GM19035 (cell line): ENCODE measurements at regions not wholly inside any gene's neighbourhood (a gene's known extent, or its start where the extent isn't known, plus 50 kb on each side); places are given as distances from the start of the nearest gene placed in this dataset.

Experiments
- ATAC-seq: cut with Tn5 transposase; IDR thresholded peaks from one replicate; pipeline ENCODE4 v1.9.1; 2021; ENCODE audit not compliant: unreplicated experiment

- no peak for ATAC-seq
Observed at GRCh38 chr2:515441-516127, 161.6 kb downstream of the TMEM18 start.

DNA sequence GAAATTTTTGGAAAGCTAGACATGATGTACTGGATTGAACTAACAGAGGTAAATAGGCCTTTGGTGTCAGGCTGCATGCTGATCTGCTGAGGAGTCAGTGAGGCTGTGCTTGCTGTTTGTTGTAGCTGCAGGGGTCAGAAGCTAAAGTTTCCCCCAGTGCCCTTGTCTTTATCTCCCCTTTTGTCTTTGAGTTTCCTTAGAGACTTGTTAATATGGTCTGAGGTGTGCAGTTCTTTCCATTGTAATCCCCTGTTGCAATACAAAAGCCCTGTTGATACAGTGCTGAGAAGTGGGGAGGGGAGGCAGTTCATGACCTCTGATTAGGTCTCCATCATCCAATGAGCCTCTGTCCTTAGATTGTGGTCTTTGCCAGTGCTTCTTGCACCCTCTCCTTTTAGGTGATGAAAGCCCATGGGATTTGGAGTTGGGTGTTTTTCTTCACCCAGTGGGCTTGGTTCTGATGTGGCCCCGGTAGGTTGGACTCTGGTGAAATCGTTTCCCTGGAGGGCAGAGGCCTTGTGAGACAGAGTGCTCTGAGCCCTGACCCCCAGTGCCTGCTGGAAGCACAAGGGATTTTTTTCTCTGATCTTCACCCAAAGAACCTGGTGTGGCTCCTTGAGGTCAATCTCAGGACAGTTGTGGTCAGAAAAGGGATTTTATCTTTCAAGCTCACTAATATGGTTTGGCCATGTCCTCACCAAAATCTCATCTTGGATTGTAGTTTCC lies 163.1 kb downstream of the TMEM18 start:
- ATAC-seq = no peak

- ATAC-seq = no peak
Observed at GRCh38 chr2:510839-511238, 166.4 kb downstream of the TMEM18 start.

- no peak for ATAC-seq
Observed at GRCh38 chr2:509888-510287, 167.3 kb downstream of the TMEM18 start.

- no peak for ATAC-seq
Observed at GRCh38 chr2:508121-508520, 169.1 kb downstream of the TMEM18 start.

GRCh38 chr2:506866-507265 lies 170.3 kb downstream of the TMEM18 start:
- ATAC-seq = no peak

DNA sequence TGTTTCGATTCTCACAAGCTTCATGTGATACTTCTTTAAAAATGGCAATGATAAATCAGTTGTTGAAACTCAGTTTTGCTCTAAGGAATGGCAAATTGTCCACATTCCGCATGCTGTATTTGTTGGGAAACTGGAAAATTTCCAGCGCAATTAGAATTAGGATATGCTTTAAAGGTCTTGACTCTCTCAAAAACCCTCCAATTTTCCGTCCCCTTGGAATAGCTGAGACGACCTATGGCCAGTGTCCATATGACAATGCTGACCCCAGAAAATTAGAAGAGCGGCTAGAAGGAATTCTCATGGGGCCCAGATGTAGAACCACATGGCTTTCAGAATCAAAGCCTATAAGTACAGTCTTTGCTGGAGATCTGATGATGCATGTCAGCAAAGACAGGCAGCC lies 170.8 kb downstream of the TMEM18 start:
- no peak for ATAC-seq

- ATAC-seq = no peak
Observed at GRCh38 chr2:505941-506340, 171.3 kb downstream of the TMEM18 start.

DNA sequence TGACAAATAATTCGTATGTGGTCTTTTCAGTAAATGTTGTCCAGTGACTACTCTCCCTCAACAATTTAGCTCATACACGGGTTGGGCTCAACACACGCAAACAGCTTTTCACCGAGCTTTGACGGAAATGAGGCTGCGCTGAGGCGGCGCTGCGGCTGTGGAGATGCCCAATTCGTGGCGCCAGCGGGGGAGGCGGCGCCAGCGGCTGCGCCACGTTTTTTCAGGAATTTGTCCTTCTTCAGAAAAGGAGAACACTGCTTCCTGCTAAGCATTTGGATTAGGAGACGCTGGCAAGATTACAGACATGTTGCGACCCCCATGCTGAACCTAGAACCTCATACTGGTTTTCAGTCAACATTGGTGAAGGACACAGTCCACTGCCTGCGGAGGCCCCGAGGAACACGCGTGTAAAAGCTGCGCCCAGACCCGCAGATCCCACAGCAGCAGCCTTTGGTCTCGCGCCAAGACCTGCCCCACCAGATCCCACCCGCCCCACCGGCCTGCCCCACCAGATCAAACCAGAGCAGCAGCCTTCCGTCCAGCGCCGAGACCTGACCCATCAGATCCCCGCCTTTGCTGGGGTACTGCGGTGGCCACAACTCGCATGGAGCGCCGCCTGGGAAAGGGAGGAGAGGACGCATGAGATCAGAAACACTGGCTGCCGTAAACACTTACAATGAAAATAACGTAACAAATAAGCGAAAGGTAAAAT lies 173.8 kb downstream of the TMEM18 start:
- ATAC-seq = no peak

GRCh38 chr2:502831-503230 lies 174.4 kb downstream of the TMEM18 start:
- ATAC-seq = no peak

DNA sequence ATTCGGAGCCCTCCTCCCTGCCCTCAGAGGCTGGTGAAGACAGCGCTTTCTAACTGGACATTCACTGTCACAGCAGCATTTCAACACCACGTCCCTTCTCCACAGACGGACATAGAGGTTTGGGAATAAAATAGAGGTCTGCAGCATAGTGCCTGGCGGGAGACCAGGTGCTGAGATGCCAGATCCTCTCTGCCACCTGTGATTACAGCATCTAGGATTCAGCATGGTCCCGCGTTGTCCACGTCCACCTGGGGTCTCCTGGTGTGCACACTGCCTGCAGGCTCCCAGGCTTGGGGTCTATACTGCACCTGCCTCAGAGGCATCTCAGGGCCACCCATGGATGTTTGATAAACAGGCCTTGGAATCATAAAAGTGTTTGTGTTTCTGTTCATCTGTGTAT lies 175.5 kb downstream of the TMEM18 start:
- ATAC-seq = no peak

DNA sequence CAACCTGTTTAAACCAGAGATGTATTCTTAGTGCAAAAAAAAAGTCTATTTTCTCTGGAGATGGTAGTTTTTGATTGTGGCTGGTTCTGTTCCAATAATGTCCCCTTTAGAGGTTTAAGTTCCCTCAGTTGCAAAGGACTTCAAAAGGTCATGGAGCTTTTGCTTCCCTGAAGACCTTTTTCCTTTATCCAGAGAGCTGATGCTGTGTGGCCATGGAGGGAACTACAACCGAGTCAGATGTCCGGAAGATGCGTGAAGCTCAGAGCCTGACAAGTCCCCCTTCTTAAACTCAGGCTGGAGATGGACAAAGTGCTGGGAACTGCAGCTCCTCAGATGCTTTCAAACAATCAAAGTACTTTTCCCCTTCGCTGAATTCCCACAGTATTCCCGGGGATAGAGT lies 176.1 kb downstream of the TMEM18 start:
- no peak for ATAC-seq

- ATAC-seq = no peak
Observed at GRCh38 chr2:499726-500125, 177.5 kb downstream of the TMEM18 start.

- no peak for ATAC-seq
Observed at GRCh38 chr2:498493-499178, 178.6 kb downstream of the TMEM18 start.

DNA sequence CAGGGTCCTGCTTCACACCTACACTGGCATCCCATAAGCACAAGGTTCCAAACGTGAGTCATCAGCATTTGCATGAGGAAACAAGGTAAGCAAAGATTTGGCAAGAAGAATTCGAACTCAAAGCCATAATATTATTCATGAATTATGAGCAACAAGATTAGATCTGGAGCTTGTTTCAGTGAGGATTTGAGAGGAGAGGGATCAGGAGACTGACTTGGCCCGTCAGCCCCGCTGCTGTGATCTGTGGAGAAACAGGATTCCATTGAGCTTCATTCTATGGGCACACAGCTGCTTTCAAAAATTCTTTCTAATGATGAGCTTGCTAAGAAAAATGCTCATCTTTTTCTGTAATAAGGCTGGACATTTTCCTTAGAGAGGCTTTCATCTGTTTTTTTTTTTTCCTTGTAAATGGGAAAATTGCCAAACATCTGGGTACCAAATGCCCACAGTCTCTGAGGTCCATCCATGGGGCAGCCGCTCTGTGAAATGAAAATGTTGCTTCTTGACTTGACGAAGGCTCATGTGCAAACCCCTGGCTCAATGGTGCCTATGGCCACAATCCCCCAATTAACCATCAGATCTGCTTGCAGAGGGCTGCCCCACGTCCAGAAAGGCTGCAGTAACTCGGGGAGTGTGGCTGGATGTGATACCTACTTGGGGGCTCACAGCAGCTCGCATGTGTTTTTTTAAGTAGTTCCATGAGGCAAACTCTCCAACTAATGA lies 179.3 kb downstream of the TMEM18 start:
- ATAC-seq = no peak

GRCh38 chr2:496729-497128 lies 180.5 kb downstream of the TMEM18 start:
- no peak for ATAC-seq

GRCh38 chr2:495745-496275 lies 181.4 kb downstream of the TMEM18 start:
- no peak for ATAC-seq

- no peak for ATAC-seq
Observed at GRCh38 chr2:494853-495252, 182.4 kb downstream of the TMEM18 start.

GRCh38 chr2:493228-493627 lies 184.0 kb downstream of the TMEM18 start:
- ATAC-seq = no peak

DNA sequence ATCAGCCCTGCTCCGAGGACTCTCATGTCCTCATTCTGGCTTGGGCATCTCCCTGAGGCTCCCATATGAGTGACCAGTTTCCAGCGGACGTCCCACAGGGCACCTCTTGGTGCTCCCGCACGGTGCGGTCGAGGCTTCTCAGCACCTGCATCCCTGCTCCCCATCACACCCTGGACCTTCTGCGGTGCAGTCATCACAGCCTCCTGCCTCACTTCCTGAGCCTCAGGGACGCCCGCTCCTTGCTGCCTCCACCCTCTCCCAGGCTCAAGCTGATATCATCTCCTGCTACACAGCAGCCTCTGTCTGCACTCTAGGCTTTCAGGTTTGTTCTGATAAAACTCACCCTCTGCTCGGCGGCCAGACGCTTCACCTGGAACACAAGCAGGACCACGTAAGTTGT lies 185.0 kb downstream of the TMEM18 start:
- no peak for ATAC-seq

DNA sequence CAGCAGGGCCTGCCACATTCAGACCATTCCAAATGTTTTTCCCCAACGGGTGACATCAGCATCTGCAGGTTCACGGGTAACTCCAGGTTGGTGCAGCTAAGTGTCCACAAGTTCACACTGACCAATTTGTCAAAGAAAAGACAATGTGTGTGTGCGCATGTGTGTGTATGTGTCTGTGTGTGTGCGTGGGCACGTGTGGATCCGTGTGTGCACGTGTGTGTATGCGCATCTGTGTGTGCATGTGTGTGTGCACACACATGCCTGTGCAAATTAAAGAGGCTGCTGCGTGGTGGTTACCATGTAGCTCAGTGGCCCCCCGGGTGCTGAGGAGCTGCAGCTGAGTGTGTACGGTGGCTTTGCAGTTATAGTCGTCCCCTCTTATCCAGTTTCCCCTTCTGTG lies 187.4 kb downstream of the TMEM18 start:
- no peak for ATAC-seq
